AG09309 (cell line): ENCODE measurements at regions not wholly inside any gene's neighbourhood (a gene's known extent, or its start where the extent isn't known, plus 50 kb on each side); places are given as distances from the start of the nearest gene placed in this dataset.

Source experiments
- DNase-seq: peaks from one replicate; pipeline ENCODE4 v3.0.0-alpha.2; 2010; ENCODE audit warnings: low read depth
- H3K4me3 ChIP-seq: 2 replicates; pipeline ENCODE4 v1.5.1; 2011; ENCODE audit warnings: mild to moderate bottlenecking, low read depth, low read length, moderate library complexity; ENCODE audit not compliant: control insufficient read depth
- TF ChIP-seq, protein P1 (sequence below): IDR thresholded peaks from 2 replicates; pipeline ENCODE4 v1.5.1; 2011; ENCODE audit warnings: mild to moderate bottlenecking, low read depth, low read length, inconsistent platforms; ENCODE audit not compliant: insufficient read depth, control insufficient read depth; ENCODE audit errors: missing control alignments

DNA sequence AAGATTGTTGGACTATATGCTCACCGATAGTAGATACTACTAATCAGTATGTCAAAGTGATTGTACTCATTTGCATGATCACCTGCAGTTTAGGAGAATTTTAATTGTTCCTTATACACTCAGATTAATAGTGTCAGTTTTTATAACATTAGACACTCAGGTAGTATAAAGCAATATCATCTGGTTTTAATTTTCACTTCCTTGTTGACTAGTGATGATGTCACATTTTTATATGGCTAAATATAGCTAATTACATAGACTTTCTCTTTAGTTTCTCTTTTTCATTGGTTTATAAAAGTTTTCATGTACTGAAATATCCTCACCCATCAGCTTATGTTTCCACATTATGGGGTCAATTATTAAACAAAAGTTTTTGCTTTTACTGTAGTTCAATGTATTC is 1332.4 kb upstream of the ADGRL2 start:
- TF ChIP-seq, protein P1, sequence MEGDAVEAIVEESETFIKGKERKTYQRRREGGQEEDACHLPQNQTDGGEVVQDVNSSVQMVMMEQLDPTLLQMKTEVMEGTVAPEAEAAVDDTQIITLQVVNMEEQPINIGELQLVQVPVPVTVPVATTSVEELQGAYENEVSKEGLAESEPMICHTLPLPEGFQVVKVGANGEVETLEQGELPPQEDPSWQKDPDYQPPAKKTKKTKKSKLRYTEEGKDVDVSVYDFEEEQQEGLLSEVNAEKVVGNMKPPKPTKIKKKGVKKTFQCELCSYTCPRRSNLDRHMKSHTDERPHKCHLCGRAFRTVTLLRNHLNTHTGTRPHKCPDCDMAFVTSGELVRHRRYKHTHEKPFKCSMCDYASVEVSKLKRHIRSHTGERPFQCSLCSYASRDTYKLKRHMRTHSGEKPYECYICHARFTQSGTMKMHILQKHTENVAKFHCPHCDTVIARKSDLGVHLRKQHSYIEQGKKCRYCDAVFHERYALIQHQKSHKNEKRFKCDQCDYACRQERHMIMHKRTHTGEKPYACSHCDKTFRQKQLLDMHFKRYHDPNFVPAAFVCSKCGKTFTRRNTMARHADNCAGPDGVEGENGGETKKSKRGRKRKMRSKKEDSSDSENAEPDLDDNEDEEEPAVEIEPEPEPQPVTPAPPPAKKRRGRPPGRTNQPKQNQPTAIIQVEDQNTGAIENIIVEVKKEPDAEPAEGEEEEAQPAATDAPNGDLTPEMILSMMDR, result no peak
- H3K4me3 ChIP-seq, result no peak overlapping the region
- DNase-seq, result no peak

DNA sequence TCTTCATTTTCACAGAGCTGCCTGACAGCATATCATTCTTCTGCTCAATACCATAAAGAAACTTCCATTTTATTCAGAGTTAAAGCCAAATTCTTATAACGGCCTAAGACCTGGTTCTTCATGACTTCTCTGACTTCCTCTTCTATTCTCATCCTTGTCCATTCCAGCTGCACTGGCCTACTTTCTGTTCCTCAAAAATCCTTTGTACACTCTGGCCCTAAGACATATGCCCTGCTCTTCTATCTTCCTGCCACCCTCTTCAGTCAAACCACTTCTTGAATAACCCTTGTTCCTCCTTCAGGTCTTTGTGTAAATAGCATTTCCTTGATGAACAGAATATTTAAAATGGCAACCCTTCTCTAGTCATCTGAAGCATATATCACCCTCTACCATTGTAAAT is 1338.7 kb upstream of the ADGRL2 start:
- TF ChIP-seq, protein P1, result no peak
- no peak for DNase-seq
- no peak overlapping the region for H3K4me3 ChIP-seq

DNA sequence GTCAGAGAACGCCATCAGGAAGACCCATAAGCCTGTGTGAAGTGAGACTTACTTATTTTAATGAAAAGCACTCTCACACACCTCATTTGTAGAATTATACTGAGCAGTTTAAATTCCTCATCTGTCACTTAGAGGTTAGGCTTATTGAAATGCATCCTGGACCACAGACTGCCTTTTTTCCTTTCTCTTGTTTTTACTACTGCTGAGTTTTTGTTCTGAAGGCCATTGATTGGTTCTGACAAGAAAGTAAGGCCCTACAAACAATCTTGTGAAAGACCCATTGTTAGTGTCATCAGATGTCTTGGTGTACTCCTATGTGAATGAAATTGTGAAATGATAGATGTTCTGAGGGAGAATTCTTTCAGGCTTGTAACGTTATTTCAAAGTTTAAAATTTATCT is 1343.3 kb upstream of the ADGRL2 start:
- TF ChIP-seq, protein P1, result no peak
- DNase-seq, result no peak
- H3K4me3 ChIP-seq, result no peak overlapping the region

DNA sequence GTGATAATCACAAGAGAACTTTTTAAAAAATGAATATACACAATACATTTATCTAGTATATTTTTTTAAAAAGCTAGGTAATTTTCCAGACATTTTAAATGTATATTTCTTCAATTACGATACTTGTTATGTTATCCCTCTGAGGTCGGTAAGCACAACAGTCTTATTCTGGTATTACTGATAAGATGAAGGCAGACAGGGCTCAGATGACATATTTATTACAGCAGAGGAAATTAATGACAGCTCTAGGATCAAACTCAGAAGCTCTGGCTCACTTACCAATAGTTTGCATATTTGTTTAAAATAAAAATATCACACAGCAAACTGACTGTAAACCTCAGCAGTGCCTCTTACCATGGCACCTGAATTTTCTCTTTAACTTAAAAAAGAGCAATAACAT is 1347.0 kb upstream of the ADGRL2 start:
- H3K4me3 ChIP-seq, result no peak overlapping the region
- TF ChIP-seq, protein P1, result no peak
- DNase-seq, result no peak

DNA sequence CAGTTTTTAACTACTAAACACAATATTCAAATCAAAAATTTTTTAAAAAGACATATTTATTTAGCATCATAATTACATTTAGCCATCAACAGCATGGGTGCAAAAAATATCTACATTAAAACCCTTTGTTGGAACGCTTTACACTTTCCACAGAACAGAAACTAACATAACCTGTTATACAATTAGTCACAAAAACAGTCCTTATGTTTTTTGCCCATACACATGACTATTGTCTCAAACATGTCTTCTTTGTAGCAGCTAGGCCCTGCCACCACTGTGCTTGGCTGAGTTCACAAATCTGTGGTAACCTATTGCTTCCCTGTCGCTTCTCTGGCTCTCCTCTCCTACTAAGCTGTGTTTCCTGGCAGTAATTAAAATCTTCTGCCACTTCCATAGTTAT is 1350.0 kb upstream of the ADGRL2 start:
- TF ChIP-seq, protein P1, result no peak
- no peak for DNase-seq

DNA sequence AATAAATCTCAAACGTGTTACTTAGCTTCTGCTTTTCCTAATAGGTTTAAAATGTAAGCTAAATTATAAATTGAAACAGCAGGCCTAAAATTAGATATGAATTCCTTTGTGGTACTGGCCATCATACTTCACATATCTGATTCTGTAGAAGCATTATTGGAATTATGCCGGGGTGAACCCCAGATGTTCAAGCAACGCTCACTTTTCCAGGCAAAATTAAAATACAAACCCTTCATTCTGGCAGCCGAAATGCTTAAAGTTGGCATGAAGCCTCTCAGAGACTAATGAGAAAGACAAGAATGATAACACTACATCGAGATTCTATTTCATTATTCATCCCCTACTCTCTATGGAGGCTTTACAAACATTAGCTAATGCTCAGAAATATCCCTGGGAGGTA is 1352.7 kb upstream of the ADGRL2 start:
- no peak overlapping the region for H3K4me3 ChIP-seq
- TF ChIP-seq, protein P1, result no peak
- peak; percentile 7 for DNase-seq

More for the DNA sequence above, 1350.0 kb upstream of the ADGRL2 start:
- H3K4me3 ChIP-seq, result no peak overlapping the region

DNA sequence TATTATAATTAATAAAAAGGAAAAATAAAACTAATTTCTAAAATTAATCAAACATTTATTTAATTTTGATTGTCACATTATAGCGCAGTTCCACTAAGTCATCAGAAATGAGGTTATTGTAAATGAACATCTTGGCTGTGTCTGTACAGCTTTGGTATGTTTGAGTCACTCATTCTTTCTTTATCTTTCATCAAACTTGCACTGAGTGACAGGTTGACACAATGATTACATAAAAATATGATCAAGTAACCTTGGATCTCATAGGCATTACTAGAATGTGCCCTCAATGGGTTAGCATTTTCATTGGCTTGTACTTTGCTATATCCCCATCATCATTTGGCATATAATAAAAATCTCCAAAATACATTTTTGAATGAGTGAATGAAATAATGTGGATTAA is 1353.2 kb upstream of the ADGRL2 start:
- H3K4me3 ChIP-seq, result no peak overlapping the region
- TF ChIP-seq, protein P1, result no peak
- no peak for DNase-seq
